HFF-Myc (cell line): ENCODE measurements at regions not wholly inside any gene's neighbourhood (a gene's known extent, or its start where the extent isn't known, plus 50 kb on each side); places are given as distances from the start of the nearest gene placed in this dataset.

ENCODE experiments used
- DNase-seq: peaks from one replicate; pipeline ENCODE4 v3.0.0-alpha.2; 2011; ENCODE audit warnings: low read depth; ENCODE audit errors: extremely low read depth
- H3K4me3 ChIP-seq: replicated peaks from 2 replicates; pipeline ENCODE4 v1.5.1; 2011; ENCODE audit warnings: low read depth, mild to moderate bottlenecking, control low read depth, low read length
- CTCF ChIP-seq: IDR thresholded peaks from 2 replicates; pipeline ENCODE4 v1.5.1; 2012; ENCODE audit warnings: mild to moderate bottlenecking, low read depth, low read length, control low read depth; ENCODE audit errors: missing control alignments

GRCh38 chr15:48006031-48006511 lies 114.7 kb upstream of the SLC24A5 start:
- no peak overlapping the region for H3K4me3 ChIP-seq
- TF ChIP-seq CTCF = no peak
- peak; percentile 19 for DNase-seq

DNA sequence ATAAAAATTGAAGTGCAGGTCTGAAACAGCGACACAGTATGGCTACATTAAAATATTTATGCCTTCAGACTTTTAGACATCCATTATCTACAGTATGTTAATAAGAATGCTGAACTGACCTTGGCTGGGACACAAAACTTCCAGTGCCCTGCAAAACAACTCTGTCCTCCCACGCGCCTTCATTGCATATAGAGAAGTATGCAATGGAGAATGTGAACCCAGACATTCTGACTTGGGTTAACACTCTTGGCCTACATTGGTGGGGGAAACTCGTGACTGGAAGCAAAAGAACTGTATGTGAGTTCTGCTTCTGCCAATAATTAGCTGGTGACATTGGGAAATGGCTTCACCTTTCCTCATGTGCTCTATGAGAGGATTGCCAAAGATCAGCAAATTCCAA lies 110.5 kb upstream of the SLC24A5 start:
- TF ChIP-seq CTCF = no peak
- H3K4me3 ChIP-seq = no peak overlapping the region
- DNase-seq = no peak

DNA sequence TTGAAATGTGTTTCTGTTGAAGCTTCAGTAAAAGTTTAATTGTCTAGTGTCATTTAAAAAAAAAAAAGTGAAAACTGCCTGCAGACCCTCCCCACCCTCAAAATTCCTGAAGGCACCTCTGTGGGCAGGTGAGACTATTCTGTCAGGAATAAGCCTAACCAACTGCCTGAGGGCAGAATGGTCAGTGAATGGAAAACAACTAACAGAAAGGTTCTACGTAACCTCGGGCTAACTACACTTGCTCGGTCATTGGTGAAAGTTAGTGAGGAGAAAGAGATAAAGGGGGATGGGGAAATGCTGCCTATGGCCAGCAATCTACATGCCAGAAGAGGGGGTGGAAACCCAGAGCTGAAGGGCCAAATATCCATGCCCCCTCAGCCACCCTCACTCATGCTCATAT lies 108.6 kb upstream of the SLC24A5 start:
- no peak for DNase-seq

DNA sequence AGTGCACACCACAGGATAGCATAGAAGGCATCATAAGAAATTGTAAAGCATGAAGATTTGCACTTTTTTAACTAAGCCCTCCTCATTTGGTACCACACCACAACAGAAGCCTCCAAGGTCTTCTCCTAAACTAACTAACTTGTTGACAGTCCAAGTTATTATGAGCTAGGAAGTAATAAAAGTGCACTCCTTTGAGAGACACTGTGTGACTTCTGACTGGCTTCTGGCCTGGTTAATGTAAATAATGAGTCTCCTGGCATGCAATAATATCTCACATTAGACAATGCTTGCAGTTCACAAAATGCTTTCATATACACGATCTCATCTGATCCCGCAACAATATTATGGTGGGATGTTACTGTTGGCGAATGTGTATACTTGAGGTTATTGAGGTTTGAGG lies 103.9 kb upstream of the SLC24A5 start:
- TF ChIP-seq CTCF = no peak
- DNase-seq = no peak
- H3K4me3 ChIP-seq = no peak overlapping the region

More for the DNA sequence above, 108.6 kb upstream of the SLC24A5 start:
- TF ChIP-seq CTCF = no peak
- no peak overlapping the region for H3K4me3 ChIP-seq

- no peak for TF ChIP-seq CTCF
- no peak for DNase-seq
- no peak overlapping the region for H3K4me3 ChIP-seq
These were observed 103.0 kb upstream of the SLC24A5 start for GRCh38 chr15:48017747-48018146.

GRCh38 chr15:48020166-48020565 lies 100.6 kb upstream of the SLC24A5 start:
- TF ChIP-seq CTCF = no peak
- DNase-seq = no peak
- no peak overlapping the region for H3K4me3 ChIP-seq
